WTC11 (cell line): ENCODE measurements at regions not wholly inside any gene's neighbourhood (a gene's known extent, or its start where the extent isn't known, plus 50 kb on each side); places are given as distances from the start of the nearest gene placed in this dataset.

Source experiments
- ATAC-seq: fragments of 200-7000 bp; cut with Tn5 transposase; 2 replicates; pipeline ENCODE4 v1.10.0; 2021; ENCODE audit warnings: mild to moderate bottlenecking, moderate library complexity
- CTCF ChIA-PET: fragments of 300-600 bp; sonication (Branson Sonifier 250); formaldehyde crosslinking; loops from one replicate; lab custom pipeline; 2021; ENCODE audit warnings: antibody characterized with exemption; lab: Charles Lee
- POLR2A ChIA-PET: fragments of 350-600 bp; sonication (Branson Sonifier 250); formaldehyde crosslinking; loops from one replicate; lab custom pipeline; 2021; ENCODE audit warnings: antibody characterized with exemption; lab: Charles Lee
- DNase-seq: peaks from one replicate; pipeline ENCODE4 v3.0.0; 2021; ENCODE audit warnings: low spot score
- H3K27ac Mint-ChIP-seq: 2 replicates; pipeline ENCODE4 v1.8.0; 2021; ENCODE audit warnings: mixed read lengths
- H3K27me3 Mint-ChIP-seq: 2 replicates; pipeline ENCODE4 v1.8.0; 2021; ENCODE audit warnings: low read depth, mild to moderate bottlenecking, moderate library complexity, mixed read lengths
- H3K36me3 Mint-ChIP-seq: 2 replicates; pipeline ENCODE4 v1.8.0; 2021; ENCODE audit warnings: mixed read lengths
- H3K4me1 Mint-ChIP-seq: 2 replicates; pipeline ENCODE4 v1.8.0; 2022; ENCODE audit warnings: mixed read lengths
- H3K4me3 Mint-ChIP-seq: 2 replicates; pipeline ENCODE4 v1.8.0; 2021; ENCODE audit warnings: mild to moderate bottlenecking, moderate library complexity, mixed read lengths
- H3K9me3 Mint-ChIP-seq: 2 replicates; pipeline ENCODE4 v1.8.0; 2021; ENCODE audit warnings: mixed read lengths
- CBFB ChIP-seq: sonication (generic); formaldehyde crosslinking; IDR thresholded peaks from 2 replicates; pipeline ENCODE4 v1.8.1; 2022; ENCODE audit warnings: mild to moderate bottlenecking, low read depth, missing genetic modification reagents
- ELF4 ChIP-seq: sonication (generic); formaldehyde crosslinking; IDR thresholded peaks from 2 replicates; pipeline ENCODE4 v1.8.1; 2022; ENCODE audit warnings: low read depth, mild to moderate bottlenecking, moderate library complexity, missing genetic modification reagents
- GTF2I ChIP-seq: fragments of 250-450 bp; sonication (Bioruptor Pico); conservative IDR thresholded peaks from 2 replicates; pipeline ENCODE4 v1.4.0; 2021; ENCODE audit warnings: mild to moderate bottlenecking
- KAT7 ChIP-seq: sonication (generic); formaldehyde crosslinking; IDR thresholded peaks from 2 replicates; pipeline ENCODE4 v1.8.1; 2023; ENCODE audit warnings: missing genetic modification reagents, mild to moderate bottlenecking, borderline replicate concordance
- NFE2L1 ChIP-seq: sonication (generic); formaldehyde crosslinking; IDR thresholded peaks from 2 replicates; pipeline ENCODE4 v1.8.1; 2023; ENCODE audit warnings: missing genetic modification reagents
- SOX15 ChIP-seq: fragments of 250-450 bp; sonication (Bioruptor Pico); IDR thresholded peaks from 2 replicates; pipeline ENCODE4 v1.9.0; 2021; ENCODE audit warnings: mild to moderate bottlenecking
- TEAD1 ChIP-seq: sonication (generic); formaldehyde crosslinking; IDR thresholded peaks from 2 replicates; pipeline ENCODE4 v1.8.0; 2022; ENCODE audit warnings: mild to moderate bottlenecking, missing genetic modification reagents
- TEAD4 ChIP-seq: sonication (generic); formaldehyde crosslinking; IDR thresholded peaks from 2 replicates; pipeline ENCODE4 v1.8.0; 2022; ENCODE audit warnings: mild to moderate bottlenecking, missing genetic modification reagents
- ZNF232 ChIP-seq: sonication (generic); formaldehyde crosslinking; IDR thresholded peaks from 2 replicates; pipeline ENCODE4 v1.8.0; 2022; ENCODE audit warnings: mild to moderate bottlenecking, missing genetic modification reagents
- ZNF317 ChIP-seq: sonication (generic); formaldehyde crosslinking; IDR thresholded peaks from 2 replicates; pipeline ENCODE4 v1.8.1; 2023; ENCODE audit warnings: low read depth, mild to moderate bottlenecking, moderate library complexity, missing genetic modification reagents, borderline replicate concordance
- ZNF423 ChIP-seq: fragments of 250-450 bp; sonication (Bioruptor Pico); IDR thresholded peaks from 2 replicates; pipeline ENCODE4 v2.1.2; 2022; ENCODE audit warnings: mild to moderate bottlenecking, moderate library complexity
- TF ChIP-seq, protein P1 (sequence below): fragments of 200-600 bp; IDR thresholded peaks from 2 replicates; pipeline ENCODE4 v1.8.0; 2022; ENCODE audit warnings: antibody characterized with exemption
- TF ChIP-seq, protein P2 (sequence below): sonication (generic); formaldehyde crosslinking; IDR thresholded peaks from 2 replicates; pipeline ENCODE4 v1.8.0; 2022; ENCODE audit warnings: missing genetic modification reagents
- TF ChIP-seq, protein P3 (sequence below): sonication (generic); formaldehyde crosslinking; IDR thresholded peaks from 2 replicates; pipeline ENCODE4 v1.8.0; 2022; ENCODE audit warnings: mild to moderate bottlenecking, missing genetic modification reagents
- TF ChIP-seq, protein P4 (sequence below): fragments of 250-450 bp; sonication (Bioruptor Pico); IDR thresholded peaks from 2 replicates; pipeline ENCODE4 v1.9.0; 2021; ENCODE audit warnings: mild to moderate bottlenecking
- TF ChIP-seq, protein P5 (sequence below): sonication (generic); formaldehyde crosslinking; IDR thresholded peaks from 2 replicates; pipeline ENCODE4 v1.8.0; 2022; ENCODE audit warnings: mild to moderate bottlenecking, missing genetic modification reagents
- TF ChIP-seq, protein P6 (sequence below): sonication (generic); formaldehyde crosslinking; IDR thresholded peaks from 2 replicates; pipeline ENCODE4 v1.8.0; 2022; ENCODE audit warnings: mild to moderate bottlenecking, missing genetic modification reagents

DNA sequence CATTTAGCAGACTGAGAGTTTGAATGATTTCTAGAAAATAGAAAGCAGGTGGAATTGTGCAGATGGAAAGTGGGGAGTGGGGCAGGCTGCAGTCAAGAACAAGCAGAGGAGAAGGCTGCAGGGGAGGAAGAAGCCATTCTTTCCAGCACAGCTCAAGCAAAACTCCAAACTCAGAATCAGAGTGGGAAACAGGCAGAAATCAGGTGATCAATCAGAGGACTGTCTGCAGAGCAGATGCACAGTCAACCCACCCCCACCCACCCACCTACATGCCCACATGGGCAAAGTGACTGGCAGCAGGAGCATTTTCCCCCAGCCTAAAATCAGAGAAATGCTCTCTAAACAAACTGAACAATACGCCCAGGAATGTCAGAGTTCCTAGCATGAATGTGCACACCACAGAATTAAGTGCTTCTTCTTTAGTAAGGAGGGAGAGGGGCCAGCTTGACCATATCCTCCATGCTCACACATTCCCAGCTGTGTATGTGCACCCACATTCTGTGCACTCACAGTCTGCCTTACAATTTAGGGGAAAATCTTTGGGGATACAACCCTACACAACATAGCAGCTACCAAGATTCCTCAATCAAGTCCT is 194.1 kb upstream of the PLEKHA5 start (continued):
- TF ChIP-seq KAT7 (CRISPR knock-in tag) (no peak), CBFB (CRISPR knock-in tag) (no peak)
- TF ChIP-seq, protein P1, sequence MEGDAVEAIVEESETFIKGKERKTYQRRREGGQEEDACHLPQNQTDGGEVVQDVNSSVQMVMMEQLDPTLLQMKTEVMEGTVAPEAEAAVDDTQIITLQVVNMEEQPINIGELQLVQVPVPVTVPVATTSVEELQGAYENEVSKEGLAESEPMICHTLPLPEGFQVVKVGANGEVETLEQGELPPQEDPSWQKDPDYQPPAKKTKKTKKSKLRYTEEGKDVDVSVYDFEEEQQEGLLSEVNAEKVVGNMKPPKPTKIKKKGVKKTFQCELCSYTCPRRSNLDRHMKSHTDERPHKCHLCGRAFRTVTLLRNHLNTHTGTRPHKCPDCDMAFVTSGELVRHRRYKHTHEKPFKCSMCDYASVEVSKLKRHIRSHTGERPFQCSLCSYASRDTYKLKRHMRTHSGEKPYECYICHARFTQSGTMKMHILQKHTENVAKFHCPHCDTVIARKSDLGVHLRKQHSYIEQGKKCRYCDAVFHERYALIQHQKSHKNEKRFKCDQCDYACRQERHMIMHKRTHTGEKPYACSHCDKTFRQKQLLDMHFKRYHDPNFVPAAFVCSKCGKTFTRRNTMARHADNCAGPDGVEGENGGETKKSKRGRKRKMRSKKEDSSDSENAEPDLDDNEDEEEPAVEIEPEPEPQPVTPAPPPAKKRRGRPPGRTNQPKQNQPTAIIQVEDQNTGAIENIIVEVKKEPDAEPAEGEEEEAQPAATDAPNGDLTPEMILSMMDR: no peak
- TF ChIP-seq, protein P2, sequence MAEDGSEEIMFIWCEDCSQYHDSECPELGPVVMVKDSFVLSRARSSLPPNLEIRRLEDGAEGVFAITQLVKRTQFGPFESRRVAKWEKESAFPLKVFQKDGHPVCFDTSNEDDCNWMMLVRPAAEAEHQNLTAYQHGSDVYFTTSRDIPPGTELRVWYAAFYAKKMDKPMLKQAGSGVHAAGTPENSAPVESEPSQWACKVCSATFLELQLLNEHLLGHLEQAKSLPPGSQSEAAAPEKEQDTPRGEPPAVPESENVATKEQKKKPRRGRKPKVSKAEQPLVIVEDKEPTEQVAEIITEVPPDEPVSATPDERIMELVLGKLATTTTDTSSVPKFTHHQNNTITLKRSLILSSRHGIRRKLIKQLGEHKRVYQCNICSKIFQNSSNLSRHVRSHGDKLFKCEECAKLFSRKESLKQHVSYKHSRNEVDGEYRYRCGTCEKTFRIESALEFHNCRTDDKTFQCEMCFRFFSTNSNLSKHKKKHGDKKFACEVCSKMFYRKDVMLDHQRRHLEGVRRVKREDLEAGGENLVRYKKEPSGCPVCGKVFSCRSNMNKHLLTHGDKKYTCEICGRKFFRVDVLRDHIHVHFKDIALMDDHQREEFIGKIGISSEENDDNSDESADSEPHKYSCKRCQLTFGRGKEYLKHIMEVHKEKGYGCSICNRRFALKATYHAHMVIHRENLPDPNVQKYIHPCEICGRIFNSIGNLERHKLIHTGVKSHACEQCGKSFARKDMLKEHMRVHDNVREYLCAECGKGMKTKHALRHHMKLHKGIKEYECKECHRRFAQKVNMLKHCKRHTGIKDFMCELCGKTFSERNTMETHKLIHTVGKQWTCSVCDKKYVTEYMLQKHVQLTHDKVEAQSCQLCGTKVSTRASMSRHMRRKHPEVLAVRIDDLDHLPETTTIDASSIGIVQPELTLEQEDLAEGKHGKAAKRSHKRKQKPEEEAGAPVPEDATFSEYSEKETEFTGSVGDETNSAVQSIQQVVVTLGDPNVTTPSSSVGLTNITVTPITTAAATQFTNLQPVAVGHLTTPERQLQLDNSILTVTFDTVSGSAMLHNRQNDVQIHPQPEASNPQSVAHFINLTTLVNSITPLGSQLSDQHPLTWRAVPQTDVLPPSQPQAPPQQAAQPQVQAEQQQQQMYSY: no peak
- TF ChIP-seq, protein P3, sequence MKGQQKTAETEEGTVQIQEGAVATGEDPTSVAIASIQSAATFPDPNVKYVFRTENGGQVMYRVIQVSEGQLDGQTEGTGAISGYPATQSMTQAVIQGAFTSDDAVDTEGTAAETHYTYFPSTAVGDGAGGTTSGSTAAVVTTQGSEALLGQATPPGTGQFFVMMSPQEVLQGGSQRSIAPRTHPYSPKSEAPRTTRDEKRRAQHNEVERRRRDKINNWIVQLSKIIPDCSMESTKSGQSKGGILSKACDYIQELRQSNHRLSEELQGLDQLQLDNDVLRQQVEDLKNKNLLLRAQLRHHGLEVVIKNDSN (CRISPR knock-in tag): no peak
- TF ChIP-seq, all 79 proteins: peak for 0

DNA sequence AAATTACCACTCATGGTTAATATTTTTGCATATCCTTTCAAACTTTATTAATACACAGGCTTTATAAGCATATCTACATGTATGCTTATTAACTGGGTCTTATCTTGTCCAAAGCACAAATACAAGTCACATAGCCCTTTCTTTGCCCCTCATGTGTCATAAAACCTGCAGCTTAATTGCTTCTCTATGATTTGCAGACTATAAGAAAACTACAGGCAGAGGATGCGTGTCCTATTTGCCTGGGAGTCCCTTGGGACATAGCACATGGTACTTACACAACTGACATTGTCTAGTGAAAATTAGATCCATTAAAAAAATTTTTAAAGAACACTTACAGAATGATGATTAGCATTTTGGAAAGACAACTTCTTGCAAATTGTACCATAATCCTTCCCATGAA is 190.5 kb upstream of the PLEKHA5 start:
- POLR2A ChIA-PET: no interaction called here
- Mint-ChIP-seq H3K9me3 (peaks cover 3% of the 10 kb centered on the region), H3K27me3 (no peaks in the 10 kb centered on the region), H3K4me1 (peaks cover 21% of the 10 kb centered on the region), H3K36me3 (no peaks in the 10 kb centered on the region), H3K4me3 (no peak overlapping the region), H3K27ac (no peak overlapping the region)
- ATAC-seq: no peak
- no peak for TF ChIP-seq ELF4 (CRISPR knock-in tag)
- TF ChIP-seq, protein P4, sequence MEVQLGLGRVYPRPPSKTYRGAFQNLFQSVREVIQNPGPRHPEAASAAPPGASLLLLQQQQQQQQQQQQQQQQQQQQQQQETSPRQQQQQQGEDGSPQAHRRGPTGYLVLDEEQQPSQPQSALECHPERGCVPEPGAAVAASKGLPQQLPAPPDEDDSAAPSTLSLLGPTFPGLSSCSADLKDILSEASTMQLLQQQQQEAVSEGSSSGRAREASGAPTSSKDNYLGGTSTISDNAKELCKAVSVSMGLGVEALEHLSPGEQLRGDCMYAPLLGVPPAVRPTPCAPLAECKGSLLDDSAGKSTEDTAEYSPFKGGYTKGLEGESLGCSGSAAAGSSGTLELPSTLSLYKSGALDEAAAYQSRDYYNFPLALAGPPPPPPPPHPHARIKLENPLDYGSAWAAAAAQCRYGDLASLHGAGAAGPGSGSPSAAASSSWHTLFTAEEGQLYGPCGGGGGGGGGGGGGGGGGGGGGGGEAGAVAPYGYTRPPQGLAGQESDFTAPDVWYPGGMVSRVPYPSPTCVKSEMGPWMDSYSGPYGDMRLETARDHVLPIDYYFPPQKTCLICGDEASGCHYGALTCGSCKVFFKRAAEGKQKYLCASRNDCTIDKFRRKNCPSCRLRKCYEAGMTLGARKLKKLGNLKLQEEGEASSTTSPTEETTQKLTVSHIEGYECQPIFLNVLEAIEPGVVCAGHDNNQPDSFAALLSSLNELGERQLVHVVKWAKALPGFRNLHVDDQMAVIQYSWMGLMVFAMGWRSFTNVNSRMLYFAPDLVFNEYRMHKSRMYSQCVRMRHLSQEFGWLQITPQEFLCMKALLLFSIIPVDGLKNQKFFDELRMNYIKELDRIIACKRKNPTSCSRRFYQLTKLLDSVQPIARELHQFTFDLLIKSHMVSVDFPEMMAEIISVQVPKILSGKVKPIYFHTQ: no peak
- TF ChIP-seq, protein P5, sequence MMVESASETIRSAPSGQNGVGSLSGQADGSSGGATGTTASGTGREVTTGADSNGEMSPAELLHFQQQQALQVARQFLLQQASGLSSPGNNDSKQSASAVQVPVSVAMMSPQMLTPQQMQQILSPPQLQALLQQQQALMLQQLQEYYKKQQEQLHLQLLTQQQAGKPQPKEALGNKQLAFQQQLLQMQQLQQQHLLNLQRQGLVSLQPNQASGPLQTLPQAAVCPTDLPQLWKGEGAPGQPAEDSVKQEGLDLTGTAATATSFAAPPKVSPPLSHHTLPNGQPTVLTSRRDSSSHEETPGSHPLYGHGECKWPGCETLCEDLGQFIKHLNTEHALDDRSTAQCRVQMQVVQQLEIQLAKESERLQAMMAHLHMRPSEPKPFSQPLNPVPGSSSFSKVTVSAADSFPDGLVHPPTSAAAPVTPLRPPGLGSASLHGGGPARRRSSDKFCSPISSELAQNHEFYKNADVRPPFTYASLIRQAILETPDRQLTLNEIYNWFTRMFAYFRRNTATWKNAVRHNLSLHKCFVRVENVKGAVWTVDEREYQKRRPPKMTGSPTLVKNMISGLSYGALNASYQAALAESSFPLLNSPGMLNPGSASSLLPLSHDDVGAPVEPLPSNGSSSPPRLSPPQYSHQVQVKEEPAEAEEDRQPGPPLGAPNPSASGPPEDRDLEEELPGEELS (CRISPR knock-in tag): no peak
- TF ChIP-seq, protein P6, sequence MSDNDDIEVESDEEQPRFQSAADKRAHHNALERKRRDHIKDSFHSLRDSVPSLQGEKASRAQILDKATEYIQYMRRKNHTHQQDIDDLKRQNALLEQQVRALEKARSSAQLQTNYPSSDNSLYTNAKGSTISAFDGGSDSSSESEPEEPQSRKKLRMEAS (CRISPR knock-in tag): no peak
- no peak for TF ChIP-seq TEAD1 (CRISPR knock-in tag)
- TF ChIP-seq GTF2I: no peak
- TF ChIP-seq SOX15 (CRISPR knock-in tag): no peak
- TF ChIP-seq ZNF232: no peak
- TF ChIP-seq KAT7 (CRISPR knock-in tag): no peak
- TF ChIP-seq ZNF423 (CRISPR knock-in tag): no peak
- no peak for TF ChIP-seq NFE2L1
- TF ChIP-seq ZNF317 (CRISPR knock-in tag): no peak
- no peak for TF ChIP-seq TEAD4 (CRISPR knock-in tag)
- no peak for DNase-seq
- CTCF ChIA-PET: no interaction called here
